Urinary bladder (tissue), 3 donors: ENCODE measurements at regions not wholly inside any gene's neighbourhood (a gene's known extent, or its start where the extent isn't known, plus 50 kb on each side); places are given as distances from the start of the nearest gene placed in this dataset.

Experiments
- DNase-seq: peaks from one replicate; pipeline ENCODE4 v3.0.0-alpha.2; 2015; ENCODE audit errors: extremely low spot score
- H3K27ac ChIP-seq: one replicate; pipeline ENCODE4 v1.5.1; 2013; ENCODE audit warnings: low read depth, mild to moderate bottlenecking, moderate library complexity
- H3K36me3 ChIP-seq: one replicate; pipeline ENCODE4 v1.6.1; 2013; ENCODE audit warnings: mild to moderate bottlenecking, moderate library complexity; ENCODE audit not compliant: insufficient read depth
- H3K4me1 ChIP-seq: one replicate; pipeline ENCODE4 v1.6.1; 2013; ENCODE audit warnings: mild to moderate bottlenecking, moderate library complexity; ENCODE audit not compliant: insufficient read depth
- H3K4me3 ChIP-seq: one replicate; pipeline ENCODE4 v1.5.1; 2013; ENCODE audit warnings: low read depth, low read length
- WGBS: extraction: QIAGEN DNeasy Blood & Tissue Kit; methylation state at CpG from one replicate; pipeline ENCODE4 v1.1.7; 2013; 5-methylcytosine and 5-hydroxymethylcytosine counted together
- donor health status: healthy with polysubstance abuse.
- donor health status: healthy.

DNA sequence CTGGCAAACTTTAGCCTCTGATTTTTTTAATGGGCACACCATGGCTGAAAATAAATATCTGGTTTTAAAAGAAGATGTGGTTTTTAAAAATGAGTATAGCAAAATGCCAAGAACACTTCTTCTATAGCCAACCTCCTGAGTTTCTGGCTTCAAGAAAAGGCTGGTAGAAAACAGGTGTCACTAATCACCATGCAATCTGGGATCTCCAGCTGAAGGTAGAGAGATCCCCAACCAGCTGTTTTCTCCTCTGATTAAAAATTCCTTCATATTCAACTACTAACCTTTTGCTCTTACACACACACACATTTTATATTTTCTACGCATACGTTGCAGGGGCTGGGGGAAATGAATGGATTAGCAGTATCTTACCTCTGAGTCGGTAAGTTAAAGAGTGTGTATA is 279.6 kb upstream of the ROBO2 start:
- H3K36me3 ChIP-seq, result no peaks in the 10 kb centered on the region
- WGBS, result 76% methylated on average over 3 of the region's 3 CpGs

GRCh38 chr3:76765511-76765910 is 274.4 kb upstream of the ROBO2 start:
- DNase-seq, result no peak
- Histone ChIP-seq H3K4me3 (no peak overlapping the region), H3K36me3 (no peaks in the 10 kb centered on the region), H3K27ac (no peak overlapping the region), H3K4me1 (no peaks in the 10 kb centered on the region)
- 65% methylated on average over 5 of the region's 5 CpGs for WGBS

More for the DNA sequence above, 279.6 kb upstream of the ROBO2 start:
- DNase-seq, result no peak
- Histone ChIP-seq H3K4me1 (no peaks in the 10 kb centered on the region), H3K4me3 (no peak overlapping the region), H3K27ac (no peak overlapping the region)

DNA sequence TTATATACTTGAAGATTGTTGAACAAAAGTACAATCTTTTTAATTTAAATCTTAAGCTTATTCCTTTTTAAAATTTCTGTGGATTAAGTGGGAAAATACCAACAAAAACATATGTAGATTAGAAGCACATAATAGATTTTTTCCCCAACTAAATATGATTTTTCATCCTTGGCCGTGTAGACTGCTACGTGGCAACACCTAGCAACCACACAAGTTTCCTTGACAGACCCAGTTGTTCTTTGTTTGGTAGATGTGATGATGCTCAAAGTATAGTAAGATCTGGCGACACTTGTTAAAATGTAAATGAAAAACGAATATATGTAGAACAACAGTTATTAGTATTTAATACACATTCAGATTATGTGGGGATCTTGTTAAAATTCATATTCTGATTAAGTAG is 271.0 kb upstream of the ROBO2 start:
- Histone ChIP-seq H3K4me3 (no peak overlapping the region), H3K36me3 (no peaks in the 10 kb centered on the region), H3K27ac (no peak overlapping the region), H3K4me1 (no peaks in the 10 kb centered on the region)
- 86% methylated on average over 4 of the region's 4 CpGs for WGBS
- DNase-seq, result no peak

DNA sequence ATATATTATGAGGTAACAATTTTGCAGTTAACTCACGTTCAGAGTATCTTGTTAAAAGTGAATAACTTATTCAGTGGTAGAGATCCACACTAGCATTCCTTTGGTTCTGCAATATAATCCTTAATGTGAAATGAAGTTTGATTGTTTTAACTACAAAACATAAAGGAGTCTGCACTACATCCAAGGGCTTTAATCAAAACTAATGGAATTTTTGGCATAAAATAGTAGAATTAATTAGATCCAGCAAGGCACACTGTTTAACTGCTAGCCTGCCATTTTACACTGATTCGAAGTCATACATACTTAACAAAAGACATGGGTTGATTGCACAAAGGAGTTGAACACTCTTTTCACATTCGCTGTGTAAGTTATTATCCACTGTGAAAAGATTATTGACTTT is 263.0 kb upstream of the ROBO2 start:
- no peak overlapping the region for H3K4me3 ChIP-seq
- H3K4me1 ChIP-seq, result no peaks in the 10 kb centered on the region
- 73% methylated on average over 3 of the region's 3 CpGs for WGBS
- no peak overlapping the region for H3K27ac ChIP-seq
- H3K36me3 ChIP-seq, result no peaks in the 10 kb centered on the region
- no peak for DNase-seq

DNA sequence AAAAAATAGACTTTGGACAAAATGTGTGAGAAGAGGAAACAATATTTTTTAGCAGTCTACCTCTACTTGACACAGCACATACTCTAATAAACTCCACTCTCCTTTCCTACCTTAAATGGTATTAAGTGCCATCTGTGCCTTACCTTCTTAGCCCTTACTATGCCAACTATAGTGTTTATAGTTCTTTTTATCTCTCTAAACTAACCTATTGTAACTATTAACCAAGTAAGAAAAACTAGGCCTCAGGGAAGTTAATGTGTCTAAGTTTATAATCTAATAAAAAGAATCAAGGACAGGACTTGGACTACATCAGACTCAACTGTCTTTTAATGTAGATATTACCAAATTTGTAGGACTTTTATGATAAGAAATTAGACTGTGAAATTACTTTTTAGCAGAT is 251.7 kb upstream of the ROBO2 start:
- Histone ChIP-seq H3K27ac (no peak overlapping the region), H3K4me3 (no peak overlapping the region), H3K36me3 (no peaks in the 10 kb centered on the region), H3K4me1 (no peaks in the 10 kb centered on the region)
- no peak for DNase-seq

DNA sequence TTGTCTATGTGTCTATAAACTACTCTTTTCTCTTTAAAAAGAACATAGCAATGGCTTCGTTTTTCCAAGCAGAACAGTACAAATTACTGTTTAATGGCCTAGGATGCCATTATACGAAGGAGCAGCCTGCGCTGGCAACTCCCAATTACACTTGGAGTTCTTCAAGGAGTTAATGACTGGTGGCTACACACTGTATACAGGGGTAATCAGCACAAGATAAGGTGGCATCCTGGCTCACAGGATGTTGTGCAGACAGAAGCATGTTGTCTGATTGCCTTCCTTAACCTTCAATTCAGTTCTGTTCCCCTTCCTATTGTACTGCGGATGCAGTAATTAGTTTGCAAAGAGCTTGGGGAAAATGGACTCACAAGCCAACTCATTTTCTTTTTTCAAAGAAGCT is 250.7 kb upstream of the ROBO2 start:
- DNase-seq, result no peak
- H3K4me3 ChIP-seq, result no peak overlapping the region
- no peak overlapping the region for H3K27ac ChIP-seq
- no peaks in the 10 kb centered on the region for H3K36me3 ChIP-seq
- H3K4me1 ChIP-seq, result no peaks in the 10 kb centered on the region
- 45% methylated on average over 4 of the region's 4 CpGs for WGBS

DNA sequence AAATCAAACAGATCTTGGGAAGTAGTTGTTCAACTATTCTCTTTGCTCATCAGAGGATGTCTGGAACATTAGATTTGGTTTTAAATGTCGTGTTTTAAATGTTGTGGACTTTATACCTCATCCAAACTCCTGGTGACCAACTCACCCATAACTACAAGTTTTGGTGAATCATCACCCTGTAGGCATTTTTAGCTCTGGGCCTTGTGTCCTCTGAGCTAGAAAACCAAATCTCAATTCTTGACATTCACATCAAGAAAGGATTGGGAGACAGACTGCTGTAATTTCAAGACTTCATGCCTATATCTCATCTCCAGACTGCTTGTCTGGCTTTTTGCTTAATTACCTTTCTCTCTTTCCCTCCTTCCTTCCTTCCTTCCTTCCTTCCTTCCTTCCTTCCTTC is 228.5 kb upstream of the ROBO2 start:
- no peaks in the 10 kb centered on the region for H3K36me3 ChIP-seq
- no peaks in the 10 kb centered on the region for H3K4me1 ChIP-seq
- no peak overlapping the region for H3K27ac ChIP-seq
- no peak for DNase-seq
- no peak overlapping the region for H3K4me3 ChIP-seq
- WGBS, result 78% methylated on average over 1 of the region's 1 CpG

- no peak overlapping the region for H3K27ac ChIP-seq
- no peak overlapping the region for H3K4me3 ChIP-seq
- DNase-seq, result no peak
- no peaks in the 10 kb centered on the region for H3K4me1 ChIP-seq
- 39% methylated on average over 2 of the region's 2 CpGs for WGBS
- no peaks in the 10 kb centered on the region for H3K36me3 ChIP-seq
These were observed 227.2 kb upstream of the ROBO2 start for GRCh38 chr3:76812649-76813242.

- H3K4me3 ChIP-seq, result no peak overlapping the region
- H3K27ac ChIP-seq, result no peak overlapping the region
- 74% methylated on average over 1 of the region's 1 CpG for WGBS
- H3K36me3 ChIP-seq, result no peaks in the 10 kb centered on the region
- H3K4me1 ChIP-seq, result no peaks in the 10 kb centered on the region
- DNase-seq, result no peak
These were observed 224.3 kb upstream of the ROBO2 start for GRCh38 chr3:76815561-76815960.

GRCh38 chr3:76820481-76820880 is 219.4 kb upstream of the ROBO2 start:
- Histone ChIP-seq H3K27ac (no peak overlapping the region), H3K4me3 (no peak overlapping the region), H3K36me3 (no peaks in the 10 kb centered on the region), H3K4me1 (no peaks in the 10 kb centered on the region)
- 55% methylated on average over 1 of the region's 1 CpG for WGBS
- DNase-seq, result no peak

- Histone ChIP-seq H3K4me1 (peaks cover 2% of the 10 kb centered on the region), H3K4me3 (no peak overlapping the region), H3K27ac (no peak overlapping the region), H3K36me3 (no peaks in the 10 kb centered on the region)
- DNase-seq, result no peak
- 65% methylated on average over 6 of the region's 6 CpGs for WGBS
These were observed 215.2 kb upstream of the ROBO2 start for GRCh38 chr3:76824658-76825240.

GRCh38 chr3:76826861-76827260 is 213.0 kb upstream of the ROBO2 start:
- WGBS, result 13% methylated on average over 5 of the region's 5 CpGs
- H3K4me3 ChIP-seq, result no peak overlapping the region
- peak; percentile 23 for DNase-seq
- peaks cover 2% of the 10 kb centered on the region for H3K4me1 ChIP-seq
- no peaks in the 10 kb centered on the region for H3K36me3 ChIP-seq
- H3K27ac ChIP-seq, result no peak overlapping the region

DNA sequence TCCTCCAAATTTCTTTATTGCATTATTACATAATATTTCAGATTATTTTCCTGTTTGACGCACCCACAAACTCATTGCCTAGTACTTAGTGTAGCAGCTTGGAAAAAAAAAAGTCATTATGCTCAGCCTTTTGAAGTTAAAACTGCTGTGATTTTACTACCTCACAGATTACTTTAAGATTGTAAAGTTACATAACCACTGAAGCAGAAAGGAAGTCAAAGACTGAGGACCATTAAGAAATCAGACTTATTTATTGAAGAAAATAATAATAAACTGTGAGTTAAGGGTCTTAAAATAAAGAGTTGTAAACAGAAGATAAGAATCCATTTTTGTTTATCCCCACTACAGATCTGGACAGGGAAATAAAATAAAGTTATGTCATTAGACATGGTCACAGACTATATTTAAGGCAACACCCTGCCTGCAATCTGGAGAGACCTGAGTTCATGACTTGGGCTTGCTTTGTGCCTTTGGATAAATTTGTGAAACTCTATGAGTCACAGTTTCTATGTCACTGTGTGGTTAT is 212.1 kb upstream of the ROBO2 start:
- peak; percentile 8 for DNase-seq
- Histone ChIP-seq H3K36me3 (no peaks in the 10 kb centered on the region), H3K4me3 (no peak overlapping the region), H3K4me1 (peaks cover 2% of the 10 kb centered on the region), H3K27ac (no peak overlapping the region)
- WGBS, result 26% methylated on average over 1 of the region's 1 CpG

DNA sequence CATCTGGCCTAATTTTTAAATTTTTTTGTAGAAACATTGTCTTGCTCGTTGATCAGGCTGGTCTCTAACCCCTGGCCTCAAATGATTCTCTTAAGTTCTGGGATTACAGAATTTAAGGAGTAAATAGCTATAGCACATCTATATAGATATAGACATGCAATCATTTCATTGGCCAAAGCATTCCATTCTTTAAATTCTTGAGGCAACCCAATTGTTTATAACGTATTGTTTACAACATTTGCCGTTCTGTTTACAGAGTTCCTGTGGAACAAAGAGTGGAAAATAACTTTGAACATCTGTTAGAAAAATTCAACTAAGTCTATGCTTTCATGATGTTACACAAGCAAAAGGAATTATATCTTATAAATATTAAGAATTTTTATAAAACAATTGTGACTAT is 205.2 kb upstream of the ROBO2 start:
- H3K36me3 ChIP-seq, result no peaks in the 10 kb centered on the region
- H3K4me3 ChIP-seq, result no peak overlapping the region
- 39% methylated on average over 3 of the region's 3 CpGs for WGBS
- no peaks in the 10 kb centered on the region for H3K4me1 ChIP-seq
- no peak for DNase-seq
- H3K27ac ChIP-seq, result no peak overlapping the region
